H7 (cell line): ENCODE measurements at regions not wholly inside any gene's neighbourhood (a gene's known extent, or its start where the extent isn't known, plus 50 kb on each side); places are given as distances from the start of the nearest gene placed in this dataset.

Experiments
- DNase-seq: peaks from one replicate; pipeline ENCODE4 v3.0.0; 2012
- H3K27me3 ChIP-seq: 2 replicates; pipeline ENCODE4 v1.6.0; 2011; ENCODE audit warnings: mild to moderate bottlenecking, low read length; ENCODE audit not compliant: control insufficient read depth, insufficient read depth
- H3K36me3 ChIP-seq: replicated peaks from 2 replicates; pipeline ENCODE4 v1.5.1; 2011; ENCODE audit warnings: low read length; ENCODE audit not compliant: control insufficient read depth, insufficient read depth
- H3K4me3 ChIP-seq: 2 replicates; pipeline ENCODE4 v1.5.1; 2011; ENCODE audit warnings: low read depth, mild to moderate bottlenecking, control low read depth, low read length, moderate library complexity; ENCODE audit not compliant: insufficient read depth

- H3K27me3 ChIP-seq: no peaks in the 10 kb centered on the region
- DNase-seq: peak; percentile 28
- no peaks in the 10 kb centered on the region for H3K36me3 ChIP-seq
- H3K4me3 ChIP-seq: no peak overlapping the region
Measured at GRCh38 chr5:51278539-51278938, 104.7 kb upstream of the ISL1 start.

- H3K36me3 ChIP-seq: no peaks in the 10 kb centered on the region
- no peak overlapping the region for H3K4me3 ChIP-seq
- DNase-seq: no peak
- no peaks in the 10 kb centered on the region for H3K27me3 ChIP-seq
Measured at GRCh38 chr5:51279983-51280706, 103.1 kb upstream of the ISL1 start.

- Histone ChIP-seq H3K4me3 (no peak overlapping the region), H3K27me3 (no peaks in the 10 kb centered on the region), H3K36me3 (no peaks in the 10 kb centered on the region)
- no peak for DNase-seq
Measured at GRCh38 chr5:51286046-51286445, 97.2 kb upstream of the ISL1 start.

GRCh38 chr5:51302343-51302742 lies 80.9 kb upstream of the ISL1 start:
- H3K36me3 ChIP-seq: no peaks in the 10 kb centered on the region
- no peak overlapping the region for H3K4me3 ChIP-seq
- no peaks in the 10 kb centered on the region for H3K27me3 ChIP-seq
- DNase-seq: peak; percentile 10

GRCh38 chr5:51326844-51327243 lies 56.4 kb upstream of the ISL1 start:
- no peak for DNase-seq
- Histone ChIP-seq H3K4me3 (no peak overlapping the region), H3K27me3 (no peaks in the 10 kb centered on the region), H3K36me3 (no peaks in the 10 kb centered on the region)
